ENCODE measurements at regions not wholly inside any gene's neighbourhood (a gene's known extent, or its start where the extent isn't known, plus 50 kb on each side); places are given as distances from the start of the nearest gene placed in this dataset.

DNA sequence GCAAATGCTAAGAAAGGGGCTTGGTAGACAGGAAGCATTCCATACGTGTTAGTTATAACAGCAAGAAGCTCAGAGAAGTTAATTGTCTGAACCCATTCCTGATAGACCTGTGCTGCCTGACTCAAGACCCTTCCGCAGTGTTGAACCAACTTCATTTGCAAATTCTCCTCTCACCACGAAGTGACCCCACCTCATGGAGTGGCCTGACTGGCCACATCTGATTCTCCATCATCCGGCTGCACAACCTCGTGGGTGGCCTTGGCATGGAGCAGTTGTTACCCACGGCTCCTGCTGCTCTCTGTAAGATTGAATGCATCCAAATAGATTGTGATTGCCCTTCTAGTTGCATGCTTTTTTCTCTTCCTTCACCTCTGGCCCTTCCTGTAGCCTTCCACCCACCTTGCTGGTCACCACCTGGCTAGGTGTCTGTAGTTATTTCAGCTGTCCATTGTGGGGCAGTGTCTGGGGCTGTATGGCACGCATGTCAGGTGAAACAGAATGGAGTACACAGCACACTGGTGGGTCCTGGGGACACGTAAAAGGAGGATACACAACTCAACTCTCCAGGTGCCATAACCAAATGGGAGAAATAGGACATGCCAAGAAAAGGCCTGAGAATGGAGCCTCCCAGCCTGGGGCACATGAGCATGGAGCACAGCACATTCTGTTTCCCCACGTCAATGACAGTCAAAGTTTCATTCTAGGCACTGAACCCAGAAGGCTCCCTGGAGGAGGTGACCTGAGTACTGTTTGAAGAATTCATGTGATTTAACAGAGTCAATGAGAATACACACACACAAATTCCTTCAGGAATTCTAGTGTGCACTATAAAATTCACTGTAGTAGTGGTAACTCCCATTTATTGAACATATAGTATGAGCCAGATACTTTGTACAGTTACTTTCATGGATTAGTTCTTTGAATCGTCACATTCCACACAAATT lies 70.5 kb upstream of the PTCH1 start:
- TF ChIP-seq, protein P1, sequence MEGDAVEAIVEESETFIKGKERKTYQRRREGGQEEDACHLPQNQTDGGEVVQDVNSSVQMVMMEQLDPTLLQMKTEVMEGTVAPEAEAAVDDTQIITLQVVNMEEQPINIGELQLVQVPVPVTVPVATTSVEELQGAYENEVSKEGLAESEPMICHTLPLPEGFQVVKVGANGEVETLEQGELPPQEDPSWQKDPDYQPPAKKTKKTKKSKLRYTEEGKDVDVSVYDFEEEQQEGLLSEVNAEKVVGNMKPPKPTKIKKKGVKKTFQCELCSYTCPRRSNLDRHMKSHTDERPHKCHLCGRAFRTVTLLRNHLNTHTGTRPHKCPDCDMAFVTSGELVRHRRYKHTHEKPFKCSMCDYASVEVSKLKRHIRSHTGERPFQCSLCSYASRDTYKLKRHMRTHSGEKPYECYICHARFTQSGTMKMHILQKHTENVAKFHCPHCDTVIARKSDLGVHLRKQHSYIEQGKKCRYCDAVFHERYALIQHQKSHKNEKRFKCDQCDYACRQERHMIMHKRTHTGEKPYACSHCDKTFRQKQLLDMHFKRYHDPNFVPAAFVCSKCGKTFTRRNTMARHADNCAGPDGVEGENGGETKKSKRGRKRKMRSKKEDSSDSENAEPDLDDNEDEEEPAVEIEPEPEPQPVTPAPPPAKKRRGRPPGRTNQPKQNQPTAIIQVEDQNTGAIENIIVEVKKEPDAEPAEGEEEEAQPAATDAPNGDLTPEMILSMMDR (IDR thresholded peaks at IDR 0.05; ENCODE audit: borderline replicate concordance, extremely low read depth, insufficient read depth) = no peak
- H3K9me3 ChIP-seq (ENCODE audit: control insufficient read depth in 2 of 3, insufficient read depth in 1 of 3, low read length in 3 of 3) = no peaks in the 10 kb centered on the region
- no peak overlapping the region for H3K27ac ChIP-seq (ENCODE audit: low read depth in 2 of 2, low read length in 2 of 2)
- intact Hi-C loops (cut with DNase I) = no loop called here
- DNase-seq = peak in 1 of 5 donors; percentile 25
- no peaks in the 10 kb centered on the region for H3K36me3 ChIP-seq (ENCODE audit: control insufficient read depth in 2 of 3, insufficient read depth in 3 of 3, low read length in 3 of 3)
- peaks cover 5 to 15% (median 9%) of the 10 kb centered on the region in 3 donors for H3K4me1 ChIP-seq (ENCODE audit: control insufficient read depth in 2 of 3, insufficient read depth in 2 of 3, low read depth in 1 of 3, low read length in 3 of 3)
- no peak overlapping the region for H3K4me3 ChIP-seq (ENCODE audit: low read length in 3 of 3)
- H3K9ac ChIP-seq (ENCODE audit: low read length in 3 of 3) = no peak overlapping the region
- FAIRE-seq = no peak
- H3K27me3 ChIP-seq (ENCODE audit: control insufficient read depth, insufficient read depth, low read length) = no peaks in the 10 kb centered on the region

DNA sequence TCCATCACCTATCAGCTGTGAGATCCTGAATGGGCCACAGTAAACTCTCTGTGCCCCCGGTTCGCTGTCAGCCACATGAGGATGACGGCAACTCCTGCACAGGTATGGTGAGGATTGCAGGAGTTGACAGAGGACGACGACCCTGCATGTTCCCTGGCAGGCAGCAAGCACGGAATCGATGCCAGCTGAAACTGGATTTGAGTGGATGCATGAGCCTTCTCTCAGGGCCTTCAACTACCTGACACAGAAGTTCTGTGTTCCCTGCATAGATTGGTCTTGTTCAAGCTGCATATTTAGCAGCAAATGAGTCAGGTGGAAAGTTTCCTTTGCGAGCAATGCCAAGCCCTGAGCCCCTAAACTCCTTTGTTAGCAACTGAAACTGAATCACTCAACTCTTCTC lies 69.6 kb upstream of the PTCH1 start:
- Histone ChIP-seq H3K9ac (ENCODE audit: low read length in 3 of 3) (peak overlapping the region in 1 of 3 donors; percentile 12), H3K4me3 (ENCODE audit: low read length in 3 of 3) (no peak overlapping the region), H3K27ac (ENCODE audit: low read depth in 2 of 2, low read length in 2 of 2) (no peak overlapping the region), H3K9me3 (ENCODE audit: control insufficient read depth in 2 of 3, insufficient read depth in 1 of 3, low read length in 3 of 3) (no peaks in the 10 kb centered on the region), H3K36me3 (ENCODE audit: control insufficient read depth in 2 of 3, insufficient read depth in 3 of 3, low read length in 3 of 3) (no peaks in the 10 kb centered on the region), H3K27me3 (ENCODE audit: control insufficient read depth, insufficient read depth, low read length) (no peaks in the 10 kb centered on the region), H3K4me1 (ENCODE audit: control insufficient read depth in 2 of 3, insufficient read depth in 2 of 3, low read depth in 1 of 3, low read length in 3 of 3) (peaks cover 5 to 15% (median 9%) of the 10 kb centered on the region in 3 donors)
- DNase-seq (peak in 3 of 5 donors; percentile 39 to 76 (median 58)), FAIRE-seq (no peak)
- intact Hi-C loops (cut with DNase I) = no loop called here
- TF ChIP-seq, protein P1 (IDR thresholded peaks at IDR 0.05; ENCODE audit: borderline replicate concordance, extremely low read depth, insufficient read depth) = no peak

DNA sequence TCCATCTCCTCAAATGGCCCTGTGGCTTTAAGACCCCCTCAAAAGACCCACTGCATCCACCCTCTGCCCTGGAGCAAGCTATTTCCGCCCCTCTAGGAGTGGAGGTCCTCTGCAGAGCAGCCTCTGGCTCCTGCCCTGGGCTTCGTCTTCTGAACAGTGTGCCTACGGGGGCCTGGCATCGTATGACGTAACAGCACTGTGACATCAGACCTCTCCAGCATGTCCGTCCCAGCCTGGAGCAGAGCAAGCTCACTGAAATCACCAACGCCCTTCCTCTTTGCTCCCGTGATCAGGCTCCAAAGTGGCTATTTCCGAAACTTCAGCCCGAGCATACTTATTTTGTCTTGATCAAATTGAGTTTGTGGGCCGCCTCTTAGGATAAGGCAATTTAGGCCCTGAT lies 69.1 kb upstream of the PTCH1 start:
- TF ChIP-seq, protein P1 (IDR thresholded peaks at IDR 0.05; ENCODE audit: borderline replicate concordance, extremely low read depth, insufficient read depth) = no peak
- H3K4me1 ChIP-seq (ENCODE audit: control insufficient read depth in 2 of 3, insufficient read depth in 2 of 3, low read depth in 1 of 3, low read length in 3 of 3) = peaks cover 5 to 15% (median 9%) of the 10 kb centered on the region in 3 donors
- FAIRE-seq (no peak), DNase-seq (peak in 1 of 5 donors; percentile 44)
- no peak overlapping the region for H3K4me3 ChIP-seq (ENCODE audit: low read length in 3 of 3)
- H3K27me3 ChIP-seq (ENCODE audit: control insufficient read depth, insufficient read depth, low read length) = no peaks in the 10 kb centered on the region
- H3K9me3 ChIP-seq (ENCODE audit: control insufficient read depth in 2 of 3, insufficient read depth in 1 of 3, low read length in 3 of 3) = no peaks in the 10 kb centered on the region
- intact Hi-C loops (cut with DNase I) = no loop called here
- no peaks in the 10 kb centered on the region for H3K36me3 ChIP-seq (ENCODE audit: control insufficient read depth in 2 of 3, insufficient read depth in 3 of 3, low read length in 3 of 3)
- no peak overlapping the region for H3K27ac ChIP-seq (ENCODE audit: low read depth in 2 of 2, low read length in 2 of 2)
- H3K9ac ChIP-seq (ENCODE audit: low read length in 3 of 3) = no peak overlapping the region

Data from kidney (tissue), 13 donors.